HG02973 (cell line): ENCODE measurements at regions not wholly inside any gene's neighbourhood (a gene's known extent, or its start where the extent isn't known, plus 50 kb on each side); places are given as distances from the start of the nearest gene placed in this dataset.
"Not testable (repeated sequence)": the region's sequence is repeated elsewhere in the genome, so short reads cannot be mapped to it uniquely, and the experiment has no call there.

ENCODE experiments used
- ATAC-seq: cut with Tn5 transposase; IDR thresholded peaks from one replicate; pipeline ENCODE4 v1.9.1; 2021; ENCODE audit warnings: moderate library complexity; ENCODE audit not compliant: unreplicated experiment

DNA sequence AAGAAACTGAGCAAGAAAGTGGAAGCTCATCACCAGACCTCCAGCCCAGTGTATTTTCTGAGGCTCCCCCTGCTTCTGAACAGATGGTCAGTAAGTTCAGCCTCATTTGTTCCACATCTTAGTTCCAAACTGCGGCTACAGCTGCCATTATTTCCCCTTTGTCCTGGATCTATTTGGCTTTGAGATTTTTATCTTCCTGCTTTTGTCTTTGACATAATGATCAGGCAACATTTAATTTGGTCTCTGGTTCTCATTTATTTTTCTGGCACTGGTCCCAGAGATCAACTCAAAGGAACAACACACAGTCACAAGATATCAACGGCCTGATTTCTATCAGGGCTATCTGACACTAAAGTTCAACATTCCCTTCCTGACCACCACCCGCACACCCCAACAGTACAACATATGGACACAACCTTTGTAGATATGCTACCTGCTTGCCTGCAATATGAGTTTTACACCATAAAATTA lies 137.5 kb downstream of the FAM76B start:
- no peak for ATAC-seq

- ATAC-seq = no peak
Measured at GRCh38 chr11:95650276-95650675, 139.3 kb downstream of the FAM76B start.

- ATAC-seq = no peak
Measured at GRCh38 chr11:95647871-95648270, 141.7 kb downstream of the FAM76B start.

- no peak for ATAC-seq
Measured at GRCh38 chr11:95647355-95647754, 142.2 kb downstream of the FAM76B start.

DNA sequence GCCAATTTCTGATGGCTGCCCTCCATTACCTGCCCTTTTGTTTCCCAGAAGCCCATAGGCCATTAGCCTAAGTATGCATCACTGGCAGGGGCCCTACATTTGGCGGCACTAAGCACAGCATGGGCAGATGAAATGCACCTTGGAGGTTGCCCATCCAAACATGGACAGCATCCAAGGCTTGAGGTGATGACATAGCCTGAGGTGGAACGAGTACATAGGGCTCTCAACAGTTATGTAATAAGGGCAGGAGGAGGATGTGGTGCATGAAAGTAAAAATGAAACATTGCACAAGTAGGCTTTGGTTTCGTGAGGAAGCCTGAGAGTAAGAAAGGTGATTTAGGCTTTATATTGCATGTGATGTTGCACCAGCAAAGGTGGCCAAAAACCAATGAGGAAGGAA lies 148.1 kb downstream of the FAM76B start:
- ATAC-seq = peak; percentile 100

- ATAC-seq = no peak
Measured at GRCh38 chr11:95638501-95638900, 151.1 kb downstream of the FAM76B start.

GRCh38 chr11:95625164-95625900 lies 164.2 kb downstream of the FAM76B start:
- ATAC-seq = no peak

- ATAC-seq = no peak
Measured at GRCh38 chr11:95616256-95616804, 173.3 kb downstream of the FAM76B start.

DNA sequence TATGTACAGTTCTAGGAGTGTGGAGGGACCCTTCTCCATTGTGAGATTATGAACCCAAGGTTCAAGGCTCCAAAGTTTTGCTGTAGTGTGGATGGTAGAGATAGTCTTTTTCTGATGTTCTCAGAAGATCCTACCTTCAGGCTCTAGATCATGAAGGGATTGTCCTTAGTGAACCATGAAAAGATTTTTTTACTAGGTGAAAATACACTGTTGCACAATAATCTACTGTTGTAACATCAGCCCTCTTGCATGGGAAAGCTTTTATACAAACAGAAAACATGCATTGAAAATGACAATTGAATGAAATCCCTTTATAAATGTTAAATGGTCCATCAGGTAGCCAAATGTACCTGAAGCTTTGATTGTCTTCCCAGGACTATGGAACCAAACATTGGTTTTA lies 177.8 kb downstream of the FAM76B start:
- ATAC-seq = no peak

DNA sequence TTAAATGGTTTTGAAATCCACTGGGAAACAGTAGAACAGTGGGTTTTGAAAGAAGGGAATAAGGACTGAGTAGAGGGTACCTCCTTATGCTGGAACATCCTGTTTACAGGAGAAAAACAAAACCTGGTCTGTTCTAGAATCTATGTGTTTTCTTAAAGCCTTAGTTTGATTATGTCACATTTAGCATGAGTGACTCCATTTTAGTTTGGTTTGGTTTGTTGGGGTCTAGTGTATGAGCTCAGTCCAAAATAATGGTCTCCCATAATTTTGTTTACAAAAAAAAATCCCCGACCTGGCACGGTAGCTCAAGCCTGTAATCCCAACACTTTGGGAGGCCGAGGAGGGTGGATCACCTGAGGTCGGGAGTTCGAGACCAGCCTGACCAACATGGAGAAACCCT lies 179.4 kb downstream of the FAM76B start:
- not testable (repeated sequence) for ATAC-seq

DNA sequence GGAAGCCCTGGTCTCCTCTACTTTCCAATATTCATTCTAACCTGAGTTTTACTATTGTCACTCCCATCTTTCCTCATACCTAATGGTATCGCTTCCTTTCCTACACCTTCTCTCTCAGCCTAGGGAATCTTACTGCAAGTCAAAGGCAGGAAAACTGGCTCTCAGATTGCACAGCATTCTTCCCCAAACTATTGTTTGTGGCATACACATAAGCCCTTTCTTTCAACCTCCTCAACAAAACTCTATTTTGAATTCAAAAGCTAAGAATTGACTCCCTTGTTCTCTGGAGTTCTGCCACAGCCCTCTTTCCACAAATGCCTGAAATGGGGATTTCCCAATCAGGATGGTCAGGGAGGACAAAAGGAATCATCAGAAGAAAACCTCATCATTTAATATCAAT lies 181.5 kb downstream of the FAM76B start:
- ATAC-seq = no peak

DNA sequence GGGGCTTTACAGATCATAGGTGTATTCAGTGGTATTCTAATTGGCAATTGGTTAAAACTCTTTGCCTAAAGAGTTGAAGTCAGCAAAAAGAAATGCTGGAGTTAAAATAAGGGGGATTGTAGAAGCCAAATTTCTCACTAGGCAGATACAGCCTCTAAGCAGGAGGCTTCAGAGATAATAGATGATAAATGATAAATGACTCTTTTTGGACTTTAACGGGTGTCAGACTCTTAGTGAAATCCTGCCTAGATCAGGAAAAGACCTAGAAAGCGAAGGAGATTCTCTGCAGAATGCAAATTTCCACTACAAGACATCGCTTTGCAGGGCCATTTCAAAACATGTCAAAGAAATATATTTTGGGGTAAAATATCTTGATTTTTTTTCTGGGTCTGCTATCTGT lies 182.8 kb downstream of the FAM76B start:
- no peak for ATAC-seq

DNA sequence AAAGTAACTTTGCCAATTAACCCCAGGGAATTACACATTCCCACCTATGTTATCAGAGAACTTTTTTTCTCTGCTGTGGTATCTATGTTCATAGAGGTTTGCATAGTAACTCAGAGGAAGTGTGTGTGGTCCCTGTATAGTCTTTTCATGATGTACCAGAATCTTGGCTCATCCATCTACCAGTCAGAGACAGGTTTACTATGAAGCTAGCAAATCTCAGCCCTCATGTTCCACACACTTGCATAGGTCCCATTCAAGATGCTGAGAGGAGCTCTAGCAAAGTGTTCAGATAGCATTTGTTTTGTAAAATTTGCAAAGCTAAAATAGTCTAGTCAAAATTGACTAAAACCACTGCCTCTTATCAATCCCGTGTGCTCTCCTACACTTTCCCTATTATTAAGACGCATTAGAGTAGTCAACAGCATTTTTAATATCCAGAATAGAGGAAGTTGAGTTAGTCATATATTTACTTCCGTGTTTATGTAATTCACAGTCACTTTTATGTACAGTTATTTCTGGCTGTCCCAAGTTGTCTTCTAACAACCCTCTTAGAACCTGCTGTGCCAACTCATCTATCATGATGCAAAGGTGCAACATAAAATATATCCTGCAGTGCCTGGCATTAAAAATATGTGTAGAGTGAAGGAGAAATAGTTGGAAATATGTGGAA lies 184.2 kb downstream of the FAM76B start:
- no peak for ATAC-seq

DNA sequence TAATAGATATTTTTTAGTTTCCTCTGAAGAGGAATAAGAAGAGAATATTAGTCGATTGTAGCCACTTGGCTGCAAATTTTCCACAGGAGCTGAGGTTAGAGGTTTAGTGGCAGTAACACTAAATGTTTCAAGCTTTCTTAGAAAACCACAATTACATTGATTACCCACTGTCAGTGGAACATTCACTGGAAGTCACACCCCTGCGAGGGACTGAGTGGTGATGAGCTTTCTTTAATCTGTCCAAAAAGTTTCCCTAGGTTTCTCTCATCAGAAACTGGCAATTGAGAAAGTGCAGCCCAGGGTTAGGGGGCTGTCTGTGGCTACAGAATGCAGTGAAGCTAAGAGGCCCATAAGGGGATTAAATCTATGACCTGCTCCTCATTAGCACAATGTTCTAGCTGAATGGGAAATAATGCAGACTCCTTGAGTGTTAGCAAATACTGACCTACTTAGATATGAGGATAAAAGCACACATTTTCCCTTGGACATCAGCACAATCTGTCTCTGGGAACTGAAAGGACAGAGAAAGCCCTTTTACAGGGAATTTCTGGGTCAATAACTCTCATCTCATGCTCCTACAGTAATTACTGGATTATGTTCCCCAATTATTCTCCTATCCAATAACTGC lies 189.5 kb downstream of the FAM76B start:
- no peak for ATAC-seq

GRCh38 chr11:95595973-95596489 lies 193.6 kb downstream of the FAM76B start:
- no peak for ATAC-seq

- no peak for ATAC-seq
Measured at GRCh38 chr11:95595541-95595940, 194.0 kb downstream of the FAM76B start.

DNA sequence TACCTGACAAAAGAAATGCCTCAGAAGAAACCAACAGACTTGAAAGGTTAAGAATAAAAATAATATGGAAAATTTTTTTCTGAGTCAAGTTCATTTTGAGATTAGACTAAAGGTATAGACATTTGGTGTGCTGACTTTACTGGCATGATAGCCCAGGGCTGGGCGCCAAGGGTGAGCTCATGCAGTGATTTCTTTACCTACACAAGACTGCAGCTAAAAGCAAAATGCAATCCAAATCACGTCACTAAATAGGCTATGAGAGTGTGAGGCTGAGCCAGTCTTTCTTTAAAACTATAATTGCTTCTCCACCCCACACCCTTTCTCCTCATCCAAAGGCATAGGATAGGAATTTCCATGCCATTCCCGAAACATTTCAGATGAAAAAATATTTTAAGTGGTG lies 196.5 kb downstream of the FAM76B start:
- no peak for ATAC-seq

DNA sequence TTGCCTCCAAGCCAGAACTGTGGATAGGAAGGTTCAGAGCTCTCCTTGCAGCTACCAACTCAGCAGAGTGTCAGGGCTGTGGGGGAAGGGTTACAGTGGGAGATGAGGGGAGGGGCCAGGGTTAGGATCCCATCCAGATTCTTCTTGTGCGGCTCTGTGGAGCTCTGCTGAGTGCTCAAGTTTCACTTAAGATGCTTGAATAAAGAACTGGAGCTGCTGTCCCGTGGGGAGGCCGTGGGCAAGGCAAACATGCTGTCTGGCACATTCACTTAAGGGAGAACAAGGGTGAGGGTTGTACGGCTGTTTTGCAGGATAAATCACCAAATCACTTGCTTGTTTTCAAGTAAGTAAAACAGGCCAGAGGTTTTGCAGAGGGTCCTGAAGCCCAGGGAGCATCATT lies 197.1 kb downstream of the FAM76B start:
- ATAC-seq = no peak

DNA sequence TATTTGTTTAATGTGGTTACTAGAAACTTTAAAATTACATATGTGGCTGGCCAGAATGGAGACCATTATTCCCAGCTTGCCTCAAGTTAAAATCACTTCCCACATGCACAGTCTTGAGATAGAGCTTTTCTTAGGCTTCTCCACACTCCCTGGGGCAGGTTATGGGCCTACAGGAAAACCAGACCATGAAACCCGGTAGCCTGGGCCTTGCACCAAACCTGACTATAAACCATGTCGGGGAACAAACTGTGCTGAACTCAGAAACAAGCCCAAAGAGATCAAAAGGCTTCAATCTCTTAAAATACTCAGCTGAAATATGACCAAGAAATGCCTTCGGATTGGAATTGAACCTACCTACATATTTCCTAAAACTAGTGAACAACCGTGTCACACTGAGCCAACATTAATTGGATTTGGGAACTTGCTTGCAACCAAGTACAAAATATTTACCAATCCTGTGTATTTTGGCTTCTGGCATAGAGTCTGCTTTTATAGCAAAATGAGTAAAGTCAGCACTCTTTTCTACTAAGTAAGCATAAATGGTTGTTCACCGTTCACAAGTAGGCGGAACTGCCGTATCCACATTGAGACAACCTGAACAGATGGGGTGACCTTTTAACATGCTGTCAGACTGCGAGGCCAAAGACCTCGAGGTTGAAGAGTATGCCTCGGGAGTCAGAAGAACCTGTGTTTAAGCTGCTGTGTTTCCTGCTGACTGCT lies 199.5 kb downstream of the FAM76B start:
- ATAC-seq = no peak

DNA sequence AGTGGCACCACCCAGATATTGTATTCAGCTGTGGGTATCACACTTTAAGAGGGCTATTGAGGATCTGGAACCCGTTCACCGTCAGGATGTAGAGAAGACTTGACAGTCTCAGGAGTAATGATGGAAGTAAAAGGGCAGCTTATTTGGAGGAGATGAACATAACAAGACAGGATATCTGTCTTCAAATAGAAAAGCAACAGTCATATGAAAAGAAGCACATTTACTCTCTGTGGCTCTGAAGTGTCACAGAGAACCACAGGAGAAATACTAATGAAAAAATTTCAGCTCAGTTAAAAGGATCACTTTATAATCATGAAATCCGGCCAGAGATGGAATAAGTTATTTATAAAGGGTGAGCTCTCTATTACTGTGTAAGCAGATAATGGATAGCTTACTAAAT lies 200.8 kb downstream of the FAM76B start:
- no peak for ATAC-seq

DNA sequence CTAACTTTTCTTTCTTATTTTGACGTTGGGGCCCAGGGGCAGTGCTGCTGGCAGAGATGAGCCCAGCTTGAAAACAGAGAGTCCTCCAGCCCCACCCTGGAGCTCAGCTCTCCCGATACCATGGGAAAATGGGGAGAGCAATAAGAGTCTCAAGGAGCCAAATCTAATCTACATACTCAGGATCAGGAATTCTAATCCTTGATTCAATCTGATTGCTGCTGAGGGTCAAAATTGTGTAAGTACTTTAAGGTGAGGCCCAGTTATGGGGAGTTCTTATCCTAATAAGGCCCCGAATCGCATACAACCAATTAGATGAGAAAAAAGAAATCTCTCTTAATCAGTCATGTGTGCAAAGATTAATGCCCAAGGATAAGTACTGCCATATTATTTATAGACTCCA lies 202.9 kb downstream of the FAM76B start:
- ATAC-seq = no peak
